Keratinocyte (primary cell): ENCODE measurements at regions not wholly inside any gene's neighbourhood (a gene's known extent, or its start where the extent isn't known, plus 50 kb on each side); places are given as distances from the start of the nearest gene placed in this dataset.

ENCODE experiments used
- DNase-seq: peaks from one replicate; pipeline ENCODE4 v3.0.0-alpha.2; 2011; ENCODE audit warnings: low read depth, missing footprints, low spot score
- FAIRE-seq: peaks from 2 replicates; lab custom pipeline; 2011; peaks lifted over from hg19 to GRCh38; lab: Jason Lieb, UNC
- H2AFZ ChIP-seq: 2 replicates; pipeline ENCODE4 v1.6.0; 2012; ENCODE audit warnings: low read length, control low read depth, inconsistent platforms; ENCODE audit not compliant: control insufficient read depth
- H3K27ac ChIP-seq: 2 replicates; pipeline ENCODE4 v1.5.1; 2011; ENCODE audit warnings: low read length; ENCODE audit not compliant: control insufficient read depth, insufficient read depth
- H3K27me3 ChIP-seq: 3 replicates; pipeline ENCODE4 v1.6.0; 2011; ENCODE audit warnings: low read length; ENCODE audit not compliant: control insufficient read depth, insufficient read depth; ENCODE audit errors: extremely low read depth
- H3K36me3 ChIP-seq, 2 experiments: 2 replicates in 1 of 2; 3 replicates in 1 of 2; pipeline ENCODE4 v1.5.1; 2011; ENCODE audit warnings: low read length in 2 of 2, mild to moderate bottlenecking in 1 of 2; ENCODE audit not compliant: control insufficient read depth in 2 of 2, insufficient read depth in 2 of 2; ENCODE audit errors: extremely low read depth in 1 of 2
- H3K4me1 ChIP-seq: 3 replicates; pipeline ENCODE4 v1.5.1; 2011; ENCODE audit warnings: low read length; ENCODE audit not compliant: control insufficient read depth, insufficient read depth; ENCODE audit errors: extremely low read depth
- H3K4me2 ChIP-seq: 3 replicates; pipeline ENCODE4 v1.6.0; 2011; ENCODE audit warnings: low read depth, low read length; ENCODE audit not compliant: control insufficient read depth, insufficient read depth; ENCODE audit errors: extremely low read depth
- H3K4me3 ChIP-seq, 3 experiments: fragments of 200-600 bp in 1 of 3; sonication (generic) in 1 of 3; 2 replicates in 2 of 3; 3 replicates in 1 of 3; pipeline ENCODE4 v1.5.1; 2011 to 2016; ENCODE audit warnings: low read length in 3 of 3, mild to moderate bottlenecking in 3 of 3, control low read depth in 2 of 3, inconsistent platforms in 1 of 3, low read depth in 1 of 3, mixed read lengths in 1 of 3, mixed run types in 1 of 3, moderate library complexity in 1 of 3; ENCODE audit not compliant: control insufficient read depth in 2 of 3, insufficient read depth in 2 of 3; ENCODE audit errors: extremely low read depth in 1 of 3
- H3K79me2 ChIP-seq: 2 replicates; pipeline ENCODE4 v1.6.0; 2012; ENCODE audit warnings: low read length; ENCODE audit not compliant: control insufficient read depth, insufficient read depth
- H3K9ac ChIP-seq: 3 replicates; pipeline ENCODE4 v1.6.0; 2011; ENCODE audit warnings: low read length; ENCODE audit not compliant: control insufficient read depth, insufficient read depth; ENCODE audit errors: extremely low read depth
- H3K9me1 ChIP-seq: 3 replicates; pipeline ENCODE4 v1.6.0; 2011; ENCODE audit warnings: low read length; ENCODE audit not compliant: control insufficient read depth, insufficient read depth; ENCODE audit errors: extremely low read depth
- H3K9me3 ChIP-seq: 2 replicates; pipeline ENCODE4 v1.5.1; 2012; ENCODE audit warnings: low read depth, low read length; ENCODE audit not compliant: control insufficient read depth
- H4K20me1 ChIP-seq: 3 replicates; pipeline ENCODE4 v1.6.0; 2011; ENCODE audit warnings: low read length; ENCODE audit not compliant: control insufficient read depth, insufficient read depth; ENCODE audit errors: extremely low read depth
- CTCF ChIP-seq, 3 experiments: IDR thresholded peaks in 1 of 3; conservative IDR thresholded peaks in 1 of 3; optimal IDR thresholded peaks in 1 of 3; 2 replicates in 2 of 3; 3 replicates in 1 of 3; pipeline versions ENCODE3 to v1.5.1; 2011; ENCODE audit warnings: low read length in 3 of 3, mild to moderate bottlenecking in 3 of 3, moderate library complexity in 2 of 3, control low read depth in 1 of 3, inconsistent platforms in 1 of 3; ENCODE audit not compliant: insufficient read depth in 2 of 3; ENCODE audit errors: extremely low read depth in 1 of 3
- EZH2 ChIP-seq: IDR thresholded peaks from one replicate; pipeline ENCODE4 v1.6.1; 2012; ENCODE audit warnings: inconsistent platforms, mild to moderate bottlenecking, low read length, moderate library complexity
- dilution Hi-C: fragments of 300-500 bp; cut with MboI; formaldehyde crosslinking; loops from one replicate; pipeline ENCODE4 v1.7.0; 2020; ENCODE audit warnings: low sequenced_read_pairs; ENCODE audit not compliant: extremely low pct_ligation_motif_present

- FAIRE-seq (no peak), DNase-seq (no peak)
- no peak overlapping the region for H3K27ac ChIP-seq
- no peak overlapping the region for H2AFZ ChIP-seq
- no peaks in the 10 kb centered on the region for H4K20me1 ChIP-seq
- H3K36me3 ChIP-seq: no peaks in the 10 kb centered on the region
- no peak for TF ChIP-seq EZH2
- TF ChIP-seq CTCF (optimal IDR thresholded peaks at IDR 0.05 in 1 of 3, IDR thresholded peaks at IDR 0.05 in 1 of 3, conservative IDR thresholded peaks at IDR 0.05 in 1 of 3; ENCODE audit: extremely low read depth in 1 of 3, insufficient read depth in 2 of 3, low read length in 3 of 3): no peak
- H3K4me1 ChIP-seq: peaks cover 14% of the 10 kb centered on the region
- dilution Hi-C loops: no loop called here
- H3K4me3 ChIP-seq: no peak overlapping the region
- H3K9me1 ChIP-seq: no peaks in the 10 kb centered on the region
- H3K27me3 ChIP-seq: no peaks in the 10 kb centered on the region
- no peak overlapping the region for H3K4me2 ChIP-seq
- H3K79me2 ChIP-seq: no peaks in the 10 kb centered on the region
- H3K9me3 ChIP-seq: no peaks in the 10 kb centered on the region
- no peak overlapping the region for H3K9ac ChIP-seq
Observed at GRCh38 chr5:137567226-137567625, 68.1 kb upstream of the SPOCK1 start.

GRCh38 chr5:137566780-137567179 is 67.7 kb upstream of the SPOCK1 start:
- DNase-seq (no peak), FAIRE-seq (no peak)
- Histone ChIP-seq H3K9ac (no peak overlapping the region), H2AFZ (peak overlapping the region; percentile 65), H3K27ac (no peak overlapping the region), H3K36me3 (no peaks in the 10 kb centered on the region), H4K20me1 (no peaks in the 10 kb centered on the region), H3K4me2 (no peak overlapping the region), H3K79me2 (no peaks in the 10 kb centered on the region), H3K4me3 (no peak overlapping the region), H3K4me1 (peaks cover 10% of the 10 kb centered on the region), H3K9me1 (no peaks in the 10 kb centered on the region), H3K9me3 (no peaks in the 10 kb centered on the region), H3K27me3 (no peaks in the 10 kb centered on the region)
- no peak for TF ChIP-seq CTCF (optimal IDR thresholded peaks at IDR 0.05 in 1 of 3, IDR thresholded peaks at IDR 0.05 in 1 of 3, conservative IDR thresholded peaks at IDR 0.05 in 1 of 3; ENCODE audit: extremely low read depth in 1 of 3, insufficient read depth in 2 of 3, low read length in 3 of 3)
- TF ChIP-seq EZH2: no peak
- dilution Hi-C loops: no loop called here
